Cardiac muscle cell (in vitro differentiated cells and primary cell): ENCODE measurements at regions not wholly inside any gene's neighbourhood (a gene's known extent, or its start where the extent isn't known, plus 50 kb on each side); places are given as distances from the start of the nearest gene placed in this dataset.

Experiments used
- DNase-seq, 2 donors: peaks; one replicate each; pipeline versions ENCODE4 v3.0.0 to v3.0.0-alpha.2; 2010 to 2017; ENCODE audit warnings: low read depth in 1 of 2, low spot score in 1 of 2
- H3K27ac ChIP-seq: fragments of 200-600 bp; sonication (generic); 2 replicates; pipeline ENCODE4 v1.5.1; 2016
- H3K27me3 ChIP-seq: fragments of 200-600 bp; sonication (generic); 2 replicates; pipeline ENCODE4 v1.6.0; 2016; ENCODE audit warnings: control low read depth
- H3K36me3 ChIP-seq: fragments of 200-600 bp; sonication (generic); 2 replicates; pipeline ENCODE4 v1.5.1; 2016; ENCODE audit warnings: control low read depth
- H3K4me1 ChIP-seq: fragments of 200-600 bp; sonication (generic); 2 replicates; pipeline ENCODE4 v1.8.1; 2017; ENCODE audit warnings: low read depth, mild to moderate bottlenecking, mixed run types
- H3K4me3 ChIP-seq: fragments of 200-600 bp; sonication (generic); 2 replicates; pipeline ENCODE4 v1.5.1; 2016; ENCODE audit warnings: mild to moderate bottlenecking
- H3K9me3 ChIP-seq: fragments of 200-600 bp; sonication (generic); 2 replicates; pipeline ENCODE4 v1.5.1; 2017; ENCODE audit warnings: low read depth, mild to moderate bottlenecking, control low read depth
- TF ChIP-seq, protein P1 (sequence below): IDR thresholded peaks from 2 replicates; pipeline ENCODE4 v1.5.1; 2012; ENCODE audit warnings: low read depth, mild to moderate bottlenecking, low read length

DNA sequence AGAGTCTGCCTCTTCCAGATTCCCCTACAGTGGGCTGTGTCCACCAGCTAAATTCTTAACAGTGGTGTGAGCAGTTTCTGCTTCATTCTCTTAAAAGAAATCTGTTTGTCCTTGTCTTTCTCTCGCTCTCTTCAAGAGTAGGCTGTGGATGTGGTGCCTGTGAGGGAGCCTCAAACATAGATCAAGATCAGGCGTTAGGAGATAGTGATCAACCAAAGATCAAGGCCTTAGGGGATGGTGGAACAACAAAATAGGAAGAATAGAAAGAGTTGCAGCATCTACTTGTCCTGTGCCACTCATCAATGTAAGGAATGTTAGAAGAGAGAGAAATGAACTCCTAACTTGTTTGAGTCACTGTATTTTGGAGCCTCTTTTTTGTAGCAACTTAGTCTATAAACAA is 144.2 kb downstream of the AASDH start:
- Histone ChIP-seq H3K36me3 (no peaks in the 10 kb centered on the region), H3K9me3 (no peaks in the 10 kb centered on the region), H3K4me1 (peaks cover 11% of the 10 kb centered on the region), H3K27me3 (no peaks in the 10 kb centered on the region), H3K27ac (no peak overlapping the region), H3K4me3 (no peak overlapping the region)
- DNase-seq: no peak
- TF ChIP-seq, protein P1, sequence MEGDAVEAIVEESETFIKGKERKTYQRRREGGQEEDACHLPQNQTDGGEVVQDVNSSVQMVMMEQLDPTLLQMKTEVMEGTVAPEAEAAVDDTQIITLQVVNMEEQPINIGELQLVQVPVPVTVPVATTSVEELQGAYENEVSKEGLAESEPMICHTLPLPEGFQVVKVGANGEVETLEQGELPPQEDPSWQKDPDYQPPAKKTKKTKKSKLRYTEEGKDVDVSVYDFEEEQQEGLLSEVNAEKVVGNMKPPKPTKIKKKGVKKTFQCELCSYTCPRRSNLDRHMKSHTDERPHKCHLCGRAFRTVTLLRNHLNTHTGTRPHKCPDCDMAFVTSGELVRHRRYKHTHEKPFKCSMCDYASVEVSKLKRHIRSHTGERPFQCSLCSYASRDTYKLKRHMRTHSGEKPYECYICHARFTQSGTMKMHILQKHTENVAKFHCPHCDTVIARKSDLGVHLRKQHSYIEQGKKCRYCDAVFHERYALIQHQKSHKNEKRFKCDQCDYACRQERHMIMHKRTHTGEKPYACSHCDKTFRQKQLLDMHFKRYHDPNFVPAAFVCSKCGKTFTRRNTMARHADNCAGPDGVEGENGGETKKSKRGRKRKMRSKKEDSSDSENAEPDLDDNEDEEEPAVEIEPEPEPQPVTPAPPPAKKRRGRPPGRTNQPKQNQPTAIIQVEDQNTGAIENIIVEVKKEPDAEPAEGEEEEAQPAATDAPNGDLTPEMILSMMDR: no peak

DNA sequence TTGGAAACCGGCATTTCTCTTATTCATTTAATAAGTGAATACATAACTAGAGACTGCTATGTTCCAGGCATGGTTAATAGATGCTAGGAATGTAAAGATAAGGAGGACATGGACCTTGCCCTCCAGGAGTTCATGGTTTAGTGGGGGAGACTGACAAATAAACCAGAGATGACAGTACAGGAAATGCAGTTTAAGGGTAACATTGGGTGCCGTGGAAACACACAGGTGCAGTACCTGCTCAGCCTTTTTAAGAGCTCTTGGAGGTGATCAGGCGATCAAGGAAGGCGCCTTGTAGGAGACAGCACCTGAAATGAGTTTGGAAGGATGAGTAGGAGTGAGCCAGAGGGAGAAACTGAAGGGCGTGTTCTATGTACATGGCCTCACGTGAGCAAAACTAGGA is 145.8 kb downstream of the AASDH start:
- no peak overlapping the region for H3K27ac ChIP-seq
- H3K4me1 ChIP-seq: peaks cover 11% of the 10 kb centered on the region
- no peaks in the 10 kb centered on the region for H3K36me3 ChIP-seq
- TF ChIP-seq, protein P1: no peak
- DNase-seq: no peak
- H3K4me3 ChIP-seq: no peak overlapping the region
- no peaks in the 10 kb centered on the region for H3K9me3 ChIP-seq
- no peaks in the 10 kb centered on the region for H3K27me3 ChIP-seq

DNA sequence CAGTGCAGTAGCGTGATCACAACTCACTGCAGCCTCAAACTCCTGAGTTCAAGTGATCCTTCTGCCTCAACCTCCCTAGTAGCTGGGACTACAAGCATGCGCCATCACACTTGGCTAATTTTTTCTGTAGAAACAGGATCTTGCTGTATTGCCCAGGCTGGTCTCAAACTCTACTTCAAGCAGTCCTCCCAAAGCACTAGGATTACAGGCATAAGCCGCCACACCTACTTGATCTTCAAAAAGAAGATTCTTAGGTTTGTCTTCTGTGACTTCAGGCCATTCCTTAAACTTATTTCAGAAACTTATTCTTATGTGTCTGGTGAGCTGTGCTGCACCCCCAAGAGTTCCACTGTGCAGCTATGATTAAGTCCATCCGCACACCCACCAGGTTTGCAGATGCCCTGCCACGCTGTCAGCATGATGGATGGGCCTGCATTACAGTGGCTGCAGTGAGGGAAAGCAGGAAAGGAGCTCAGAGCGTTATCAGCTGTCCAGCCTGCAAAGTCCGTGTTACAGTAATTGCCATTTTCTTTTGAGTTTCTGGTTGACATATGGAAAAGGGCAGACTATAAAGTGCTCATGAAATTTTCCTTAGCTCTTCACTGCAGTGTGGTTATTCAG is 146.6 kb downstream of the AASDH start:
- H3K9me3 ChIP-seq: no peaks in the 10 kb centered on the region
- H3K27ac ChIP-seq: peak overlapping the region; percentile 42
- H3K4me1 ChIP-seq: peaks cover 11% of the 10 kb centered on the region
- no peaks in the 10 kb centered on the region for H3K27me3 ChIP-seq
- peak; percentile 21 to 74 for DNase-seq
- no peak overlapping the region for H3K4me3 ChIP-seq
- no peaks in the 10 kb centered on the region for H3K36me3 ChIP-seq
- TF ChIP-seq, protein P1: no peak

DNA sequence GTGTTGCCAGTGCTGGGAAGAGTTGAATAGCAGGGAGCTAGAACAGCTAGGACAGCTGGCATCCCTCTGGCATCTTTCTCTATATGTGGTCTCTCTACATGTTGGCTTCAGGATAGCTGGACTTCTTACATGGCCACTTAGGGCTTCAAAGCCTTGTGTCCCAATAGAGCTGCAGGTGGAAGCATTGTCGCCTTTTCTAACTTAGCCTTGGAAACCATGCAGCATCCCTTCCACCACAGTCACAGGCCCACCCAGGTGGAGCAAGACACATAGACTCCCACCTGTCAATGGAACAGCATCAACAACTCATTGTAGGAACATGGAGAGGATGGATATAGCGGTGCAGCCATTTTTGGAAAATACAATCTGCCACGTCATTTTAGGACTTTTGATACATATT is 149.0 kb downstream of the AASDH start:
- no peak for DNase-seq
- peaks cover 11% of the 10 kb centered on the region for H3K4me1 ChIP-seq
- TF ChIP-seq, protein P1: no peak

DNA sequence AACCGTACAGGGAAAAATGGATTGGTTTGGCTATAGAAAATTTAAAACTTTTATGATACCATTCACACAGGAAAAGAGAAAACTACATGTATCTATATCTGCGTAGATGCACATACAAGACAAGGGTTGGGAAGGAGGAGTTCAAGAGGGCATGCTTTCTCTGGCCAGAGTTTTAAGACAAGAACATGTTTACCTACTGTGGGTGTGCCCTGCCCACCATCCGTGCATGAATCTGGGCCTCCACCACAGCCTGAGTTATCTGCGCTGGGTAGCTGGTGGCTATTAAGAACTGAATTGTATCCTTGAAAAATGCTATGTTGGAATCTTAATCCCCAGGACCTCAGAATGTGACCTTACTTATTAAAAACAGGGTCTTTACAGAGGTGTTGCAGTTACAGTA is 151.6 kb downstream of the AASDH start:
- DNase-seq: no peak
- Histone ChIP-seq H3K9me3 (no peaks in the 10 kb centered on the region), H3K4me1 (peaks cover 4% of the 10 kb centered on the region), H3K27me3 (no peaks in the 10 kb centered on the region), H3K27ac (no peak overlapping the region), H3K36me3 (no peaks in the 10 kb centered on the region), H3K4me3 (no peak overlapping the region)
- TF ChIP-seq, protein P1: no peak

More for the DNA sequence above, 149.0 kb downstream of the AASDH start:
- Histone ChIP-seq H3K27ac (no peak overlapping the region), H3K27me3 (no peaks in the 10 kb centered on the region), H3K4me3 (no peak overlapping the region), H3K9me3 (no peaks in the 10 kb centered on the region), H3K36me3 (no peaks in the 10 kb centered on the region)
